Stimulated activated naive CD8-positive, alpha-beta T cell treated with anti-CD3 and anti-CD28 coated beads, Interleukin-15, amount 100 ng/mL, for 72 hours (primary cell): ENCODE measurements at regions not wholly inside any gene's neighbourhood (a gene's known extent, or its start where the extent isn't known, plus 50 kb on each side); places are given as distances from the start of the nearest gene placed in this dataset.

Source experiments
- ATAC-seq: fragments of 150-1000 bp; cut with Tn5 transposase; 2 replicates; pipeline ENCODE4 v1.10.0; 2021; ENCODE audit warnings: mild to moderate bottlenecking, moderate library complexity
- DNase-seq, 2 donors: peaks; one replicate each; pipeline ENCODE4 v3.0.0; 2021 to 2022
- H3K27ac Mint-ChIP-seq, 2 donors: one replicate each; pipeline ENCODE4 v1.8.0; 2022; ENCODE audit warnings: mild to moderate bottlenecking in 2 of 2, mixed read lengths in 2 of 2, moderate library complexity in 2 of 2
- H3K27me3 Mint-ChIP-seq: one replicate; pipeline ENCODE4 v1.8.0; 2022; ENCODE audit warnings: mixed read lengths
- H3K4me1 Mint-ChIP-seq: one replicate; pipeline ENCODE4 v1.8.0; 2022; ENCODE audit warnings: mild to moderate bottlenecking, mixed read lengths
- H3K4me3 Mint-ChIP-seq, 2 donors: one replicate each; pipeline ENCODE4 v1.8.0; 2022; ENCODE audit warnings: mild to moderate bottlenecking in 2 of 2, mixed read lengths in 2 of 2, moderate library complexity in 1 of 2
- H3K9me3 Mint-ChIP-seq, 2 donors: one replicate each; pipeline ENCODE4 v1.8.0; 2022; ENCODE audit warnings: mixed read lengths in 2 of 2

DNA sequence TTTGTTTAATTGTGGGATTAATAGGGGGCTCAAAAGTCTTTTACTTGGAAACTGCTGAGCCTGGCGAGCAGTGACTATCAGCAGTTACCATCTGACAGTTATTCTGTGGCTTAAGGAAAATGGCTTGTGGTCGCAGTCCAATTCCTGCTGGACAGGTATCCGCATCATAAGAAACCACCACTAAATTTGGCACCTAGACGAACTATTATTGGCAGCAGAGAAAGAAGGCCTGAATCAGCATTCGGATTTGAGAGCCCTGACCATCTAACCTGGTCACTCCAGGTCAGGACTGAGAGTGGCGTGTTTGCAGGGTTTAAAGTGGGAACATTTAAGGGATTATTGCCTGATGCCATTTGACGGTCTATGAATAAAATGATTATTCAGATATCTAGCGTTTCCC lies 146.4 kb downstream of the RPS12 start:
- Mint-ChIP-seq H3K9me3 (no peaks in the 10 kb centered on the region), H3K4me1 (peaks cover 18% of the 10 kb centered on the region), H3K27me3 (peaks cover 77% of the 10 kb centered on the region), H3K27ac (no peak overlapping the region), H3K4me3 (no peak overlapping the region)
- DNase-seq: no peak
- no peak for ATAC-seq

- H3K9me3 Mint-ChIP-seq: no peaks in the 10 kb centered on the region
- H3K27ac Mint-ChIP-seq: no peak overlapping the region
- no peak overlapping the region for H3K4me3 Mint-ChIP-seq
- DNase-seq (no peak), ATAC-seq (no peak)
- H3K4me1 Mint-ChIP-seq: peaks cover 18% of the 10 kb centered on the region
- H3K27me3 Mint-ChIP-seq: peaks cover 76% of the 10 kb centered on the region
Observed at GRCh38 chr6:132961122-132961521, 146.8 kb downstream of the RPS12 start.

DNA sequence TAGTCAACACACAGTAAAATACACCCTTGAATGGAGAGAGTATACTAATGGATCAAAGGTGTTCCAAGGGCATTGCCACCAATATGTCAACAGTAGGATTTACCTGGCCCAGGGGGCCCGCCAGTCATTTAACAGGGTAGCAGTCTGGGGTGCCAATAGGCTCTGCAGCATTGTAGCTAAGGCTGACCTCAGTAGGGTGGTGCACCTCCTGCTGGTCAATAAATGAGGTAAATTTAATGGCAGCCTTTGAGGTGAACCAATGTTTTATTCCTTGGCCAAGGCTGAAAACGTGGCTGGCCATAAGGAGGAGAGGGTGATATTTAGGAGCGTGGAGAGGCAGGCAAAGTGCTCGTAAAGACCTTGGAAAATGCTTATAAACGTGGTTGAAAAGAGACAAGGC lies 147.2 kb downstream of the RPS12 start:
- Mint-ChIP-seq H3K4me3 (no peak overlapping the region), H3K9me3 (no peaks in the 10 kb centered on the region), H3K27ac (no peak overlapping the region), H3K4me1 (peaks cover 18% of the 10 kb centered on the region), H3K27me3 (peaks cover 75% of the 10 kb centered on the region)
- peak; percentile 41 for ATAC-seq
- DNase-seq: no peak

- ATAC-seq (peak; percentile 82), DNase-seq (peak; percentile 46 to 50)
- Mint-ChIP-seq H3K4me1 (peaks cover 18% of the 10 kb centered on the region), H3K9me3 (no peaks in the 10 kb centered on the region), H3K27me3 (peaks cover 60% of the 10 kb centered on the region), H3K4me3 (no peak overlapping the region), H3K27ac (no peak overlapping the region)
Observed at GRCh38 chr6:132962936-132963868, 148.8 kb downstream of the RPS12 start.

DNA sequence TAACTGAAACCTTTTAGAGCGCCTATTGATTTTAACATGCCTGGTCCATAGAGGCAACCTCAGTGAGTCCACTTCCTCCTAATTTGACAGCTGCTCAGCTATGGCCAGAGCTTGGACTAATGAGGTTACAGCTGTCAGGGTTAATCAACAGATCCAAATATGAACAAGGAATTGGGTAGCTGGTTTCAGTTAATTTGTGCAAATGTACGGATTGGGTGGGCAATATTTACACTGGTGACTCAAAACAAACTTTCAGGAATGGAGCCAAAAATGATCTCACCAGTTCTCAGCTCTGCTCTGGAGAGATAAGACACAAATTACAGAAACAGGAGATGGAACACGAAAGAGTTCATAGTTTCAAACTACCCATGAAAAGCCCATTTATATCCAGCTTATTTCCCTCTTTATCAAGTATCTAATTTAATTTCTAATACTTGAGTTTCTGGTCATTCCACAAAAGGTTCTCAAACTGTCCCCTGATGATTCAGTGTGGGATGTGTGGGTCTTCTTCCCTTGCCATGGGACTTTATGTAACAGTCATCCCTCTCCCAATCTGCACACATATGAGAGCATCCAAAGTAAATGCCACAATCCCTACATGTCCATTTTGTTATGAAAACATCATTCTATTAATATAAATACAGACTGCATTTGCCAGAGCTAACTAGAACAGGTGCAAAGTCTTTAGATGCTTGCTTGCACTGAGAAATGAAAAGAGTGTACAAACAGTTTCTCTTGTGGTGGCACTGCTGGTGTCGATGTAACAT lies 149.9 kb downstream of the RPS12 start:
- peak; percentile 37 for ATAC-seq

GRCh38 chr6:132964868-132965382 lies 150.6 kb downstream of the RPS12 start:
- Mint-ChIP-seq H3K27ac (no peak overlapping the region), H3K27me3 (peaks cover 44% of the 10 kb centered on the region), H3K4me1 (peaks cover 7% of the 10 kb centered on the region), H3K4me3 (no peak overlapping the region), H3K9me3 (no peaks in the 10 kb centered on the region)
- ATAC-seq (peak; percentile 38), DNase-seq (no peak)

More for the DNA sequence above, 149.9 kb downstream of the RPS12 start:
- Mint-ChIP-seq H3K4me3 (no peak overlapping the region), H3K4me1 (peaks cover 14% of the 10 kb centered on the region), H3K9me3 (no peaks in the 10 kb centered on the region), H3K27ac (no peak overlapping the region), H3K27me3 (peaks cover 49% of the 10 kb centered on the region)
- DNase-seq: no peak

DNA sequence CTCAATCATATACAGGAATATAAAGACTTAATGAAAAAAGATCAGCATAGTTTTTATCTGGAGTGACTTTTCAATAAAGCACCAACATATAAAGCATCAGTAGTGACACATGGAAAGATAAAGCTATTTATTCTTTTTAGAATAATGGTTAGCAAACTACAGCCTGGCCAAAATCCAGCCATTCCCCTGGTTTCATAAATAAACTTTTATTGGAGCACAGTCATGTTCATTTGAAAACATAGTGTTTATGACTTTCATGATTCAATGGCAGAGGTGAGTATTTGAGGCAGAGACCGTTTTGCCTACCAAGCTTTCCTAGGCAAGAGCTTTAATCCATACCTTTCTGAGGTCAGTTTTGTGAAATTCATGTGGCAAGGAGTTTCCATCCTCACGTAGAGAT lies 153.5 kb downstream of the RPS12 start:
- Mint-ChIP-seq H3K27me3 (peaks cover 42% of the 10 kb centered on the region), H3K9me3 (no peaks in the 10 kb centered on the region), H3K4me3 (no peak overlapping the region), H3K27ac (no peak overlapping the region), H3K4me1 (no peaks in the 10 kb centered on the region)
- DNase-seq (no peak), ATAC-seq (no peak)

- DNase-seq (no peak), ATAC-seq (no peak)
- no peaks in the 10 kb centered on the region for H3K9me3 Mint-ChIP-seq
- H3K27ac Mint-ChIP-seq: no peak overlapping the region
- H3K27me3 Mint-ChIP-seq: peaks cover 44% of the 10 kb centered on the region
- no peaks in the 10 kb centered on the region for H3K4me1 Mint-ChIP-seq
- no peak overlapping the region for H3K4me3 Mint-ChIP-seq
Observed at GRCh38 chr6:132968419-132968950, 154.1 kb downstream of the RPS12 start.

DNA sequence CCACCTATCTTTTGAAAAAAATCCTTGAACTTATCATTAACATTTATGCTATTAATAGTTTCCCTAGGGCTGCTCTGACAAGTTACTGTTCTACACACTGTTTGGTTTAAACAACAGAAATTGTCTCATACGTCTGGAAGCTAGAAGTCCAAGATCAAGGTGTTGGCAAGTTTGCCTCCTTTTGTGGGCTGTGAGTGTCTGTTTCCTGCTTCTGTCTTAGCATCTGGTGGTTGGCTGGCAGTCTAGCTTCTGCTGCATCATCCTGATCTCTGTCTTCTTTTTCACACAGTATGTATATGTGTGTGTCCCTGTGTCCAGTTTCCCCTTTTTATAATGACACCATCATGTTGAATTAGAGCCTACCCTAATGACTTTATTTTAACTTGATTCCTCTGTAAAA lies 154.8 kb downstream of the RPS12 start:
- ATAC-seq (no peak), DNase-seq (no peak)
- no peaks in the 10 kb centered on the region for H3K9me3 Mint-ChIP-seq
- H3K27me3 Mint-ChIP-seq: peaks cover 45% of the 10 kb centered on the region
- H3K27ac Mint-ChIP-seq: no peak overlapping the region
- H3K4me3 Mint-ChIP-seq: no peak overlapping the region
- H3K4me1 Mint-ChIP-seq: no peaks in the 10 kb centered on the region

GRCh38 chr6:132971676-132972075 lies 157.3 kb downstream of the RPS12 start:
- Mint-ChIP-seq H3K9me3 (no peaks in the 10 kb centered on the region), H3K4me3 (no peak overlapping the region), H3K27ac (no peak overlapping the region), H3K4me1 (no peaks in the 10 kb centered on the region), H3K27me3 (peaks cover 43% of the 10 kb centered on the region)
- DNase-seq: no peak
- ATAC-seq: no peak

DNA sequence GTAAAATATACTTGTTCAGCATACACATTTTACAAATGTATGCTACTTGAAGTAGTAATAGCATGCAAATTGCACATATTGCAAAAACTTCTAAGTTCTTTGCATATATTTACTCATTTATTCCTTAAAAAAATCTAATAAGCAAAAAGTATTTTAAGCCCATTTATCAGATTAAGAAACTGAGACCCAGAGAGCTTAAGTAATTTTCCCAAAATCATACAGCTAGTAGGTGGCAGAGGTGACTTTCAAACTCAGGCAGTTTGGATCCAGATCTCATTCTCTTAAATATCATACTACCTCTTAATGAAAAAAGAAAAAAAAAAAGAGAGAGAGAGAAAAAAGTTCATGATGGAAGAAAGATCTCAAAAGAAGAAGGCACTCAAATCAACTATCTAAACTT lies 157.9 kb downstream of the RPS12 start:
- H3K27ac Mint-ChIP-seq: no peak overlapping the region
- no peak for DNase-seq
- no peaks in the 10 kb centered on the region for H3K4me1 Mint-ChIP-seq
- ATAC-seq: no peak
- H3K4me3 Mint-ChIP-seq: no peak overlapping the region
- H3K9me3 Mint-ChIP-seq: no peaks in the 10 kb centered on the region
- H3K27me3 Mint-ChIP-seq: peaks cover 49% of the 10 kb centered on the region

DNA sequence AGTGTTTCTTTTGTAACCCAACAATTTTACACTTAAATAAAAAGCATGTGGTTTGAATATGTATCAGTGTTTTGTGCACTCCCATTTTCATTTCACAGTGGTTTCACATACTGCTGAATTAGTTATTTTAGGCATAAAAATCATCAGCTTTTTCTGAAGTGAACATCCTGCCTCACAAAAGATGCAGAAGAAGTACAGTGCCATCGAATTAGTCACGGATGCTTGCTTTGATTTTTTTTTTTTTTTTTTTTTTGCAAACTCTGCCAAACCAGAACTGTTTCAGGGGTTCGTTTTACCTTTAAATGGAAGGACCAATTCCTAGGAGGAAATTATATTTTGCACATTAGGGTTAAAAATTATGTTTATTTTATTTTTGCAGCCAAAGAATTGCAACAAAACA lies 158.6 kb downstream of the RPS12 start:
- Mint-ChIP-seq H3K4me3 (no peak overlapping the region), H3K4me1 (no peaks in the 10 kb centered on the region), H3K27ac (no peak overlapping the region), H3K27me3 (peaks cover 51% of the 10 kb centered on the region), H3K9me3 (no peaks in the 10 kb centered on the region)
- ATAC-seq (no peak), DNase-seq (no peak)

- Mint-ChIP-seq H3K4me1 (no peaks in the 10 kb centered on the region), H3K9me3 (no peaks in the 10 kb centered on the region), H3K4me3 (no peak overlapping the region), H3K27me3 (peaks cover 57% of the 10 kb centered on the region), H3K27ac (no peak overlapping the region)
- no peak for ATAC-seq
- no peak for DNase-seq
Observed at GRCh38 chr6:132973514-132973993, 159.2 kb downstream of the RPS12 start.

GRCh38 chr6:132974122-132974521 lies 159.8 kb downstream of the RPS12 start:
- no peak for ATAC-seq
- no peak for DNase-seq
- Mint-ChIP-seq H3K27ac (no peak overlapping the region), H3K27me3 (peaks cover 59% of the 10 kb centered on the region), H3K9me3 (no peaks in the 10 kb centered on the region), H3K4me3 (no peak overlapping the region), H3K4me1 (no peaks in the 10 kb centered on the region)

DNA sequence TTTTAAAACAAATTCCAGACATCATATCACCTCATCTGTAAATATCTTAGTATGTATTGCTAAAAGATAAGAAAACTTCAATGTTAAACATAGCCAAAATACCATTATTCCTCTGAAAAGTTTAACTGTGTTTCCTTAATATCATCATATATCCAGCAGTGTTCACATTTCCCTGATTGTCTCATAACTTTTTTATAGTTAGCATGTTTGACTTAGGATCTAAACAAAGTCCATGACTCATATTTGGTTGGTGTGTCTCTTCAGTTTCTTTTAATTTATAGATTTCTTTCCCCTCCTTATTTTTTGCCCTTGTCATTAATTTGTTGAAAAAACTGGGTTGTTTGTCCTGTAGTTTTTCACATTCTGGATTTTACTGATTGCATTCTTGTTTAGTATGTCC lies 163.0 kb downstream of the RPS12 start:
- Mint-ChIP-seq H3K4me3 (no peak overlapping the region), H3K4me1 (no peaks in the 10 kb centered on the region), H3K9me3 (no peaks in the 10 kb centered on the region), H3K27ac (no peak overlapping the region), H3K27me3 (peaks cover 53% of the 10 kb centered on the region)
- DNase-seq (no peak), ATAC-seq (no peak)

DNA sequence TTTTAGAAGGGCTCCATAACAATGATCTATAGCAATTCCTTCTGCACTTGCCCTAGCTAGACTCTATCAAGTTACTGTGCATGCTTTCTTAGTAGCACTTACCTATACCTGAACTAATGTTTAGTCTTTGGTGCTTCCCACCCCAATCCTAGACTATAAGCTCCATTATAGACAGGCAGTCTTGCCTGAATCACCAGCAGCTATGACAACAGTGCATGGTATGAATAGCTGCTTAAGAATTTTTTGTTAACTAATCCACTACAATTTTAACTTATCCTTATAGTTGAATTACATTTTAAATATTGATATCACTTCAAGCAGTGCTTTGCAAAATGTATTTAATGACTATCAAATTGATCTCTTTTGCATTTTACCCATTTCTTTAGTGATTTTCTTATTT lies 164.3 kb downstream of the RPS12 start:
- ATAC-seq (no peak), DNase-seq (no peak)
- H3K4me3 Mint-ChIP-seq: no peak overlapping the region
- peaks cover 50% of the 10 kb centered on the region for H3K27me3 Mint-ChIP-seq
- no peaks in the 10 kb centered on the region for H3K9me3 Mint-ChIP-seq
- H3K27ac Mint-ChIP-seq: no peak overlapping the region
- H3K4me1 Mint-ChIP-seq: no peaks in the 10 kb centered on the region
